H54 (cell line): ENCODE measurements at regions not wholly inside any gene's neighbourhood (a gene's known extent, or its start where the extent isn't known, plus 50 kb on each side); places are given as distances from the start of the nearest gene placed in this dataset.
A peak's percentile ranks its signal among the peaks of the same experiment; 100 is the strongest.

Experiments
- DNase-seq: peaks from one replicate; pipeline ENCODE4 v3.0.0; 2011; ENCODE audit warnings: low spot score, mixed read lengths; ENCODE audit not compliant: insufficient read length
- FAIRE-seq: peaks from 3 replicates; lab custom pipeline; 2011; peaks lifted over from hg19 to GRCh38; lab: Jason Lieb, UNC
- POLR2A ChIP-seq: IDR thresholded peaks from 2 replicates; pipeline ENCODE4 v1.6.1; 2011; ENCODE audit warnings: low read depth, mild to moderate bottlenecking, low read length

- DNase-seq (no peak), FAIRE-seq (no peak)
- TF ChIP-seq POLR2A = no peak
These were observed 293.0 kb upstream of the AKR1E2 start for GRCh38 chr10:4532976-4533375.

GRCh38 chr10:4532467-4532866 lies 293.5 kb upstream of the AKR1E2 start:
- no peak for TF ChIP-seq POLR2A
- DNase-seq (peak; percentile 4), FAIRE-seq (peak; percentile 48)

- no peak for DNase-seq
- FAIRE-seq = no peak
- no peak for TF ChIP-seq POLR2A
These were observed 294.0 kb upstream of the AKR1E2 start for GRCh38 chr10:4532011-4532410.

GRCh38 chr10:4529266-4529665 lies 296.7 kb upstream of the AKR1E2 start:
- DNase-seq (no peak), FAIRE-seq (no peak)
- TF ChIP-seq POLR2A = no peak

- no peak for DNase-seq
- no peak for TF ChIP-seq POLR2A
- peak; percentile 67 for FAIRE-seq
These were observed 298.6 kb upstream of the AKR1E2 start for GRCh38 chr10:4527281-4527970.

GRCh38 chr10:4526311-4526731 lies 299.7 kb upstream of the AKR1E2 start:
- no peak for FAIRE-seq
- no peak for DNase-seq
- TF ChIP-seq POLR2A = no peak

GRCh38 chr10:4525103-4525502 lies 300.9 kb upstream of the AKR1E2 start:
- DNase-seq (no peak), FAIRE-seq (no peak)
- TF ChIP-seq POLR2A = no peak

- TF ChIP-seq POLR2A = no peak
- FAIRE-seq (no peak), DNase-seq (no peak)
These were observed 303.6 kb upstream of the AKR1E2 start for GRCh38 chr10:4522296-4523000.

GRCh38 chr10:4519658-4520402 lies 306.2 kb upstream of the AKR1E2 start:
- FAIRE-seq (no peak), DNase-seq (no peak)
- TF ChIP-seq POLR2A = no peak

GRCh38 chr10:4517746-4518145 lies 308.3 kb upstream of the AKR1E2 start:
- no peak for TF ChIP-seq POLR2A
- FAIRE-seq = no peak
- no peak for DNase-seq

- DNase-seq (no peak), FAIRE-seq (no peak)
- TF ChIP-seq POLR2A = no peak
These were observed 310.3 kb upstream of the AKR1E2 start for GRCh38 chr10:4515721-4516120.

- TF ChIP-seq POLR2A = no peak
- FAIRE-seq (no peak), DNase-seq (no peak)
These were observed 311.4 kb upstream of the AKR1E2 start for GRCh38 chr10:4514445-4515108.

- TF ChIP-seq POLR2A = no peak
- DNase-seq (peak; percentile 13), FAIRE-seq (no peak)
These were observed 313.3 kb upstream of the AKR1E2 start for GRCh38 chr10:4512671-4513240.

- FAIRE-seq (no peak), DNase-seq (no peak)
- TF ChIP-seq POLR2A = no peak
These were observed 313.8 kb upstream of the AKR1E2 start for GRCh38 chr10:4512196-4512595.
